Forelimb muscle (tissue), 1 donor: ENCODE measurements at regions not wholly inside any gene's neighbourhood (a gene's known extent, or its start where the extent isn't known, plus 50 kb on each side); places are given as distances from the start of the nearest gene placed in this dataset.
"Not testable (repeated sequence)": the region's sequence is repeated elsewhere in the genome, so short reads cannot be mapped to it uniquely, and the experiment has no call there.

Experiments used
- DNase-seq: peaks from one replicate; pipeline ENCODE4 v3.0.0-alpha.2; 2013; ENCODE audit warnings: low read depth

DNA sequence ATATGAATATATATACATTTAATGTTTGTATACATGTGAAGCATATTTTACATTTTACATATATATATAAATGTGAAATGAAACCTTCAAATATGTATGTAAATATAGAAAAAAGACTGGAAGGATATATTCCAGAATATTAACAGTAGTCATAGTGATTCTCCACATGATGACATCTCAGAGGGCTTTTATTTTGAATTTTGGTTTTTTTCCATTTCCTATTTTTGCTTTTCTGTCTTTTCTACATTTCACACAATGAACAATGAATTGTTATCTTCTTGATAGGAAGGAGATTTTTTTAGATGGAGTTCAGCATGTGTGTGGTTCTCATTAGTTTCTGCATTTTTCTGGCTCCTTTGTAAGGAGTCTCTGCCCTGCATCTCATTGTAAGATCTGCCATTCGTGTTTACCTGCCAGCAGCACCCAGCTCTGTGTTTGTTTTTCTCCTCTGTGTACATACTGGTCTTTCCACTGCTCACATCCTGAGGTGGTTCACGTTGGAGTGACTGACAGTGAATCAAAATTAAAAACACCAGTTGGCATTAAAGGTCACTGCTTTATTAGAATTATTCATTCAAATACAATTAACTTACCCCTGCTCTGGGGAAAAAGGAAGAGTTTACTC, 425.3 kb upstream of the MDFIC2 start:
- DNase-seq: no peak

DNA sequence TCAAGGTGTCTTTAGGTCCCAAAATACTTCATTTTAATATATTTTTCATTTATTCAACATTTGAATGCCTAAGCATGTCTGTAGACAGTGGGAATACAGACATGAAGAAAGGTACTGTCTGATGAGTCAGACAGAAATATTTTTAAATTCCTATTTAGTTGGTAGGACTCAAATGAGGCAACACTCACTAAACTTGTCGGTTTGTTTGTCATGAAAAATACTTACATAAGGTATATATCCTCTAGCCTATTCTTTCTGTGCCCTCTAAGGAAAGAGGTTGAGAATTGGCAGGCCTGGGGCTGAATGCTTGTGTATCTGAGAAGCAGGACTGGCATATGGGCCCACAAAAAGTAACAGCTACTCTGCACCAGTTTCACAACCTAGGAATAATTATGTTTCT, 423.6 kb upstream of the MDFIC2 start:
- no peak for DNase-seq

DNA sequence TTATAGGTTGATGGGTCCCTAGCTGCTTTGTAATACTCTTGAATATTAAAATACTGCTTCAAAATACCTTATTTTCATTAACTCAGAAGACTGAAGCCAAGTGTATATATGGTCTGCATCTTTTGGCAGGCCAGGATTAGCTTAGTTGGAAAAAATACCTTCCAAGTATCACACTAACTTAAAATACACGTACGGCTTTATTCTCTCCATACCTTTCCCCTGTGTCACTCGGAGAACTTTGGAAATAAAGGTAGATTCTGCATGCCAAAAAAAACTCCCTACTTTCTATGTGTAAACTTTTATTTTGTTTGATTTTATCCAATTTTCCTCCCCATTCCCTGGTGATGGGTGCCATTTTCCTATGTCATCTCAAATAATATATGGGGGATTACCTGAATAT, 422.3 kb upstream of the MDFIC2 start:
- no peak for DNase-seq

DNA sequence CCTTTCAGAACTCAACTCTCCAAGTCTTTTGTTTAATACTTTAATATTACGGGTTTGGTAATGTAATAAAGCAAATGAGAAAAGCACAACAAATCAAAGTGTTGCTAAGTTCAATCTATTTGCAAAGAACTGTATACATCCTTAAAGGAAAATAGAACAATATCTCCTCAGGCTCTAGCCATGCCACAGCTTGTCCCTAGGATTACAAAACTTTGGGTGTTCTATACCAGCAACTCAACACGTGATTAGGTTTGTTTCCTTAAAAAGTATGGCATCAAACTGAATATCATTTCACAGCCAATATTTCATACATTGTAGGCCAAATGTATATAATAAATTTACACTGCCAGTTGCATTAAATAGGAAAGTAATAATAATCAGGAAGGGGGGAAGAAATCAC, 418.6 kb upstream of the MDFIC2 start:
- no peak for DNase-seq

DNA sequence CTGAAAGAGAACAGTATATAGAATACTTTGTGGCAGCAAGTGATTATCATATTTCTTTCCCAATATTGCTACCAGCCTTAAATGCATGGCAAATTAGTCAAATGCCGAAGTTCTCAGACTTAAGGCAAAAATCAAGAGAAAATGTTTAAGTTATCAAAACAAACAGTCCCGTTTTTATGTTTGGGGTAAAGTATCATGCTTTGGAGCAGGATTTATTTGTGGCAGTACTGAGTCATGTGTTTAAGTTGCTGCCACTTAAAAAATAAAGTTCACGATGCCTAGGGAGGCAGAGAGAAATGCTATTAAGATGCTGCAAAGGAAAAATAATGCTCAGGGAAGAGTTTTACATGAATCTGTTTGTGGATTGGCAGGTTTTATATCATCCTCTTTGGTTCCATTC, 417.4 kb upstream of the MDFIC2 start:
- no peak for DNase-seq

DNA sequence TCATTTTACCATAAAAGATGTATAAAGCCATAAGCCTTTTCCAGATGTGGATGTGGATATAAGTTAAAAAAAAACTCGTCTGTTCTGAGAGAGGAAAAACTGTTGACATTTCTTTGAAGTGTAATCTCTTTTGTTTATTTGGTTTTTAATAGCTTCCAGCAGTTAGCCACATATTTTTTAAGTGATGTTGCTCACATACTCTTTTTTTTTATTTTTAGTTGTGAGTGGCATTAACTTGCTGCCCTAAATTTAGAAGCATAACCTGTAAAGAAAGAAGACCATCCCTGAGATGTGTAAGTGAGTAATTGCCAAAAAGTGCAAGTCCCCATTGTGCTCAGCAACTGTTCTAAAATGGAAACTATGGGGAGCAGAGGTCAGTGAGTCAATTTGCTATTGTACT, 415.9 kb upstream of the MDFIC2 start:
- DNase-seq: no peak

DNA sequence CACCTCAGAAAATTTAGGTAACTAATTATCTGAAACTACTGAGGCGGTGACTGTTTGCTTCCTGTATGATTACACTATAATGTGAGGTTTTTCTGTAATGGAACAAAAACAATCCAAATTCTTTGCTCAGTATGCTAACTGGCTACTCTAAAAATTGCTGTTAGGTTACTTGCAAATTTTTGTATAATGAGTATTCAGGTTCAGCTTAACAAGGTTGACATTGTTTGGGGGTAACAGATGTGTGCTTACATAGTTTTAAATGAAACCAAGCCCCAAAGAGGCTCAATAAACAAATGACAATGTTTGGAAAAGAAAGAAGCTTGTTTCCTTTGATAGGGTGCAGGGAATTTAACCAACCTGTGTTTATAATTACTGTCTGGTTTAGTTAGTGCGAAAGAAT, 414.5 kb upstream of the MDFIC2 start:
- DNase-seq: no peak

DNA sequence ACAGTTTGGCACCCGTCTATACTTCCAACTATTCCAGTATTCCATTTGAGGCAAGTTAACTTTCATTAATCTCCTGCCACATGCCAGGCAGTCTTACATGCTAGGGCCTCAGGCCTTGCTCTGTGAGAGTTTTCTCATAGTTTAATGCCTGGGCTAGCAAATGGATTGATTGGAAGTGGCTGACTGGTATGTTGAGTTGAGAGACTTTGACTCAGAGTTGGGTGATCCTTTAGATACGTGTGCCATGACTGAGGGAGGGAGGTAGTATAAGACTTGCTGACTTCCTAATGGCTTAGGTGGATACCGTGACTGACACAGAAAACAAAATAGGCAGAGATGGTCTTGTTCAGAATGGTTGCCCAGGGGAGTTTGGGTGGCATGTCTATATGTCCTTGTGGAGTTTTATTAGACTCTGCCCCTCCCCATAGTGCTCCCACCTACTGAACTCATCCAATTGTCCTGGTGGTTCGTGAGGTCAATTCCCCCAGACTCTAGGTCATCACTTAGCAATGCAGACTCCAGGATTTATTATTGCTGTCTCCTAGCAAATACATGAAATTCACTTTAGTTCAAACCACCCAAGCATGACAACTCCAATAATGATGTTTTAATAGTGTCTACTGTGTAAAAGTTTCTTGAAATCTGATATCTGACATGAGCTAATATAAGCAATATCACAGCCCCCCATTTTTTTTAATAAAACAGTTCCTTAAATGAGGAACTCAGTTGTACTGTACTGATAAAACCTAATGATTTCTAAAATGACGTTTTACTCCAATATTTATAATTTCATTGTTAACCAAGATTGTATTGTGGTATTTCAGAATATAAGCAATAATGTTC, 413.9 kb upstream of the MDFIC2 start:
- DNase-seq: no peak

DNA sequence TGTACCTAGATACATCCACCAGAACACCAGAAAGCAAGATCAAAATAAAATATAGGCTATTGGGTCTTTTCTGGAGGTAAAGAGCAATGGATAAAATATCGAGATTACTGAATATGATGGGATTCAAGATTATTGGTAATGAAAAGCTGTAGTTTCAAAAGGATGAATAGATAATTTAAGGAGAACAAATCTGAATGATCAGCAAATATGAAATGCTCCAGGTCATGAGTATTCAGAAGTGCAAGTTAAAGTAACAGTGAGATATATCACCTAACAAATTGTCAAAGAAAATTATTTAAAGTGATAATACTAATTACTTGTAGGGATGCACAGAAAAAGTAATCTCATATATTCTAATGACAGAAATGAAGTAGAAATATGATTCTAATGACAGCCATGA, 409.6 kb upstream of the MDFIC2 start:
- DNase-seq: no peak

DNA sequence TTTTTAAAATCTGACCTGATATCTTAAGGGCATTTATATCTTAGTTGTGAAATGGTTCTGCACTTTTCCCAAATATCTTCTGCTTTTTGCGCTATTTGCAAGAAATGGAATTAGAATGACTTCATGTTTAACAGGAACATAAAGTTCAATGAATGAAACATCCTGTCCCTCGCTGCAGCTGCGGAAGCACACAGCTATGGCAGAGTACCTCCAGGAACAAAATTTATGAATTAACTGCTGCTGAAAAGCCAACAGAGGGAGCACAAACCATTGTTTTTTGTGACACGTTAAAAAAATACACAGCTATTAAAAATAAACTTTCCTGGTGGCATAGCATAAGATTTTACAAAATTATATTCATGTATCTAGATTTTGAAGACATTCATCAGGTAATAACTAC, 404.4 kb upstream of the MDFIC2 start:
- peak; percentile 46 for DNase-seq

DNA sequence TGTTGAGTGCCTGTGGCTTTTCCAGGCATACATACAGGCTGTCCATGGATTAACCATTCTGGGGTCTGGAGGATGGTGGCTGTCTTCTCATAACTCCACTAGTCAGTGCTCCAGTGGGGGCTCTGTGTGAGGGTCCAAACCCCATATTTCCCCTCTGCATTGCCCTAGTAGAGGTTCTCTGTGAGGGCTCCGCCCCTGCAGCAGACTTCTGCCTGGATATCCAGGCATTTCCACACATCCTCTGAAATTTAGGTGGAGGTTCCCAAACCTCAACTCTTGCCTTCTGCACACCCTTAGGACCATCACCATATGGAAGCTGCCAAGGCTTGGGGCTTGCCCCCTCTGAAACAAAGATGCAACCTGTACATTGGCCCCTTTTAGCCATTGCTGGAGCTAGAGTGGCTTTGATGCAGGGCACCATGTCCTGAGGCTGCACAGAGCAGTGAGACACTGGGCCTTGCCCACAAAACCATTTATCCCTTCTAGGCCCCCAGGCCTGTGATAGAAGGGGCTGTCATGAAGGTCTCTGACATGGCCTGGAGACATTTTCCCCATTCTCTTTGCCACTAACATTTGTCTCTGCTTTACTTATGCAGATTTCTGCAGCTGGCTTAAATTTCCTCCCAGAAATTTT, 400.1 kb upstream of the MDFIC2 start:
- DNase-seq: no peak

DNA sequence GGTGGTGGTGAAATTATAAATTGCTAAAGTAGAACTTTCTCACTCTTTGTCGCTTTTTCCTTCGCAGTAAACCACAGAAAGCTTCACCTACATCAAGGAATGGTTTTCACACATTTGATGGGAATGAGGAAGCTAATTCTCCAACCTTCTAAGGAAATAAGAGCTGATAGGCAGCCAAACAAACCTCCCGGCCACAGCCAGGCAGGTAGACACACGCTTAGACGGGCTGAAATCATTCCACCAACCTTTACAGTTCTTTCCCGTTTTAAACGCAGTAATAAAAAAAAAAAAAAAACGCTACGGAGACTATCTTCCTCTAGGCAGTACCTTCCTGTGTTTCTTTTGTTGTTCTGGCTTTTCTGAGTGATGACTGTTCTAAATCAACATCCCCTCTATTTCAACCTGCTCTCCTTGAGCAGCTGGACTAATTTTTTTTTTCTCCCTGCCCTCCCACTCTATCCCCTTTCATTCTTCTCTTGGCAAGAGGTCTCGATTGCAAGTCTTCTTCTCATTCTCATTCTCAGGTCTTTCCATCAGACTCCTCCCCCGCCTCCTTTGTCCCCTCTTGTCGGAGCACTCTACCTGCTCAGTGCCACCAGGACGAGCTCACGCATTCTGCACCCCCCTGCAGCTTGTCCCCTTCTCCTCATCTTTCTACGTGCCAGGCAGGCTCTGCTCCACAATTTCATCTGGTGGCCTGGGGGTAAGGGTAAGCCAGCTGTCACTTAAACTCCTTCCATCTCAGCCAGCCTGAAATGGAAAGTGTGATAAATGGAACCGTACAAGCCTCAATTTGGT, 391.1 kb upstream of the MDFIC2 start:
- no peak for DNase-seq

DNA sequence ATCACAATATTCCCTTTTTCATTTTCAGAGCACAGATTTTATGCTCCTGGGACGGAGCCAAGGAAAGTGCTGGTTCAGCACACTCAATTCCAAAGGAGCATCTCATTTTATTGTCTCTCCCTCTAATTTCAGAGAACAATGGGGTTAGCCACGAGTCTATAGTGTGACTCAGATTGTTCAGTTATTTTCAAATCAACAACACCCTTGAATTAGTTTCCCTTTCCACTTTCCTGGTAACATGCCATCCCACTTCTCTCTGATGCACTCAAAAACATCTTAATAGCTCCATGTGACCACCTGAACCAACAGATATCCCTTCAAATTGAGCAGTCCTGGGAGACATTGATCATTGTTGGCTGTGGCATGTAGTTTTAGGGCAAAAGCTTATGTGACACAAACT, 389.7 kb upstream of the MDFIC2 start:
- DNase-seq: no peak

DNA sequence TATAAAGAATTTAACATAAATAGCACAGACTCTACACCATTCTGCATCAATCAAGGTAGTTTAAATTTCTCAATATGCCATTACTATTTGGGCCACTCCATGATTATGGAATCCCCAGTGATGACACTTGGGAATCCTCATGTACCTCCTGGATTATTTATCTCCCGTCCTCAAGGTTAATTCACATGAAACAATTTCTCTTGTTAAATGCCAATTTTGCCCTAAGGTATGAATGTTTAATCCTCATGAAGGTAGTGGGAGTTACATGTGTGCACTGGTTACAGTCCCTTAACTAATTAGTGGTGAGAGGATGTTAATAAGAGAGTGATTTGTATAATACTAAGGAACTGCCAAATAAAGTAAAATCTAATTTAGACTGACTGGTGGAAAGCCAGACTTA, 372.3 kb upstream of the MDFIC2 start:
- no peak for DNase-seq

DNA sequence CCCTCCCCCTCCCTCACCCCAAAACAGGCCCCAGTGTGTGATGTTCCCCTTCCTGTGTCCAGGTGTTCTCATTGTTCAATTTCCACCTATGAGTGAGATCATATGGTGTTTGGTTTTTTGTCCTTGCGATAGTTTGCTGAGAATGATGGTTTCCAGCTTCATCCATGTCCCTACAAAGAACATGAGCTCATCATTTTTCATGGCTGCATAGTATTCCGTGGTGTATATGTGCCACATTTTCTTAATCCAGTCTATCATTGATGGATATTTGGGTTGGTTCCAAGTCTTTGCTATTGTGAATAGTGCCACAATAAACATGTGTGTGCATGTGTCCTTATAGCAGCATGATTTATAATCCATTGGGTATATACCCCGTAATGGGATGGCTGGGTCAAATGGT, 363.4 kb upstream of the MDFIC2 start:
- DNase-seq: not testable (repeated sequence)

DNA sequence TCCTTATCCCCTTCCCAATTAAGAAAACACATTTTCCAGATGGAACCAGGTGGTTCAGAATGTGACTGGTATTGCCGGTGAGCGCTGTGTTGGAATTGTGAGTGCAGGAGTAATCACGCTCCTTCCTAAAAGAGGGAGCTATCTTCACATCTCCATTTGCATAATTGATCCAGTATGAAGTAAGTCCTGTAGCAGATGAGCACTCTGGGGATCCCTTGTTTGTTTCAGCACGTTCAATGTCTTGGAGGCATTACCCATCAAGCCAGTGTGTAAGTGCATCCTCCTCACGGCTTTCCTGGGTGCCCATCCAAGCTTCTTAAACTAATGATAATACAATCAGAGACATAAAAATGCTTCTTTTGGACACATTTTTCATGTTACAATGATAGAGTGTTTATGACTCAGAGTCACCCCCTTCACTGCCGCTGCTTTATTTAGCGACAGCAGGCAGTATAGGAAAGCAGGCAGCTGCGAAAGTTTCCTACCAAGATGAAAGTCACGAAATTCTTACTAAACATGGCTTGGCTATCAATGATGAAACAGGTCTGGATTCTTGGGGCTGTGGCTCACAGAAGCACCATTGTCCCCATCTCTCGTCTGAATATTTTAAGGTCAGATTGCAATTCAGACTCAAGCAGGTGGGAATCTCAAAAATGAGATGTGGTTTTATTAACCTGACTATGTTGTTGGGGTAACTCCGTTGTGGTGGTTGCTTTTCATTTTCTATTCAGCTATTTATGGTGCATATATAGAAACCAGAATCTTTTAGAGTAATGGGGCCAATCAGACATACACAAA, 346.3 kb upstream of the MDFIC2 start:
- DNase-seq: no peak

DNA sequence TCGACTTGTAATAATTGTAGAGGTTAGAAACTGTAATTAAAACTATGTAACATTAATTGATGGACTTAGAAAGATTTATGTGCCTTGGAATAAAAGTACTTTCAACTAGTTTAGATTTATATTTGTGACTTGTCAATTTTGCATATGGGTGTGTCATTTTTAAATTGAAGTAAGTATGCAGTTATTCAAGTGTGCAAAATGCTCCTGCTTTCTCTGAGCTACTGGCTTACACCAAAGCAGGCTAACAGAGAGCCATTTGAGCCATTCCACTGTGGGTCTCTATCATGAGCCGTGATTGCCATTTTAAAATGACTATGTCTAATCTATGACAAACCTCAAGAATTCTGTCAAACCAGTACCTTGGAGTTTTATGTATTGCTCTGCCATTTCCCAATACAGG, 345.0 kb upstream of the MDFIC2 start:
- no peak for DNase-seq

DNA sequence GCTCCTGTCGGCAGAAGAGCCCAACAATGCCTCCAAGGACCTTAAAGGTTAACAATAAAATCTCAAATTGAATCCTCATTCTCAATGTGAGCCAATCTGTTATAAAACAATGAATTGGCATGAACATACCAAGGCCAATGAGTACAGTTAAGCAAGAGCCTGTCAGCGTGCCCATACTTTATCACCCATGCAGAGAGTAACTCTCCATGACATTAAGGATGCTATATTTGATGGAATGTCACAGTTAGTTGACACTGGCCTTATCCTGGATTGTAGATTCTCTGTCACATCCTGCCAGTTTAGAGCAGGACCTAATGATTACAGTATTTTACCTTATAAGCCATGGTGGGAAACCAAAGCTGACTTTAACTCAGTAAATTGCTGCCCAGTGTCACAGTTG, 335.4 kb upstream of the MDFIC2 start:
- DNase-seq: no peak

DNA sequence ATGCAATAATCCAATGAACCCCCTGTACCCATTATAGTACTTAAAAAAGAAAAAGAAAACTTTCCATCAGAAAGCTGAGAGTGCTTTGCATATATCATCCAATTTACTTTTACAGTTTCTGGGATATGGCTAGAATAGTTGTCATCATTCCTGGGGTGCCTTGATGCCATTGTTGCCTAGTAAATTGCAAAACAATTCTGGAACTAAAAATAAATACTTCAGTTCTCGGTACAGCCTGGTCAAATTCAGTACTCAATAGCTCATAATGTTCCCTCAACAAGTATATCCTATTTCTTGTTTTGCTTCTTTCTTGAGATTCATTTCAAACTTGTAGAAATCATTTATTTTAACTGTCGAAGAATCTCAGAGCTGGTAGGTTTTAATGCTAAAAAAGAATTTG, 334.7 kb upstream of the MDFIC2 start:
- DNase-seq: no peak

DNA sequence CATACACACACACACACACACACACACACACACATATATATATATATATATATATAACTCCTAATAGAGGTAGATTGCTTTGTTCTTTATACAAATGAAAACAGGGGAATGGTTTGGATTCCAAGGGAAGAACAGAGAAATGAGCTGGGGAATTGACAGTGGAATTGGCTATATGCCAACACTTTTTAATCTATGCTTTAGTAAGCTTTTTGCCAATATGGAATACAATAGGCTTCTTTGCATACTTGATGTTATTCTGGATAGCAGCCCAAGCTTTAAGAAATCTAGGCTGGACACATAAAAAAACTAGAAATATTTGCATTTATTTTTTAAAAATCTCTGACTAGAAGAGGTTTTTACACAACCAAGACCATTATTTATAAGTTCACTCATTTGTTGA, 334.2 kb upstream of the MDFIC2 start:
- no peak for DNase-seq

DNA sequence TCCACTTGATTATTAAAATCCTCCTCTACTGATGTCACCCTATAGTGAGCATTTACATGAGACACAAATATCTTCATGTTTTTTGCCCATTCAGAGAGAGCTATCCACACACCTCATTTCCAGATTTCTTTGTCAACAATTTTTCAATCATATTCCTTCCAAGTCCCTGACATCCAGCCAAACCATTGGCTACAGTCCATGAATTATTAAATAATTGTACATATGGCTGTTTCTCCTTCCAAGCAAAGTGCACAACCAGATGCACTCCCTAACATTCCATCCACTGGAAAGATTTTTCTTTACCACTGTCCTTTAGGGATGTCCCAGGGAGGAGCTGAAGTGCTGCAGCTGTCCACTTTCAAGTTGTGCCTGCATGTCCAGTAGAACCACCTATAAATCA, 328.0 kb upstream of the MDFIC2 start:
- peak; percentile 45 for DNase-seq

DNA sequence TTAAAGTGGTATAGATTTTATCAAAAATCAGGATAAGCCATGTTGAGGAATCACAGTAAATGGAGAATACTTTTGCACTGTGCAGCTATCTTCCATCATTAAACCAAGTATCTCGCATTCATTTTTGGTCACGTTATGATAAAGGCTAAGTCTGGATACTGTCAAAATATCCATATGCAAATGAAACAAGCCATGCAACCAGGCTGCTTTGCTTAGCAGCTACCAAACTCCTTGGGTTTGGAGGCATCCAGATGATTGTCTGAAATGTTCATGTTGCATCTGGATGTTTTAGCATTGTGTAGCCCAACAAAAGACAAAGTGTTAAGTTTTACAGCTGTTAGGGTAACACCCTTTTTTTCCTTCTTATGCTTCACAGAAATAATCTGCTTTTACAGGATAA, 322.9 kb upstream of the MDFIC2 start:
- DNase-seq: no peak
